CD4-positive, alpha-beta T cell treated with Interleukin-15 for 1 hour (primary cell): ENCODE measurements at regions not wholly inside any gene's neighbourhood (a gene's known extent, or its start where the extent isn't known, plus 50 kb on each side); places are given as distances from the start of the nearest gene placed in this dataset.
A peak's percentile ranks its signal among the peaks of the same experiment; 100 is the strongest.
"Not testable (repeated sequence)": the region's sequence is repeated elsewhere in the genome, so short reads cannot be mapped to it uniquely, and the experiment has no call there.

ENCODE experiments used
- DNase-seq: peaks from one replicate; pipeline ENCODE4 v3.0.0-alpha.2; 2020

- DNase-seq, result no peak
These were observed 586.0 kb downstream of the EBF1 start for GRCh38 chr5:158513490-158514318.

- DNase-seq, result peak; percentile 35
These were observed 588.3 kb downstream of the EBF1 start for GRCh38 chr5:158511454-158511853.

GRCh38 chr5:158510479-158510878 is 589.2 kb downstream of the EBF1 start:
- no peak for DNase-seq

GRCh38 chr5:158506648-158507047 is 593.1 kb downstream of the EBF1 start:
- no peak for DNase-seq

GRCh38 chr5:158502686-158503085 is 597.0 kb downstream of the EBF1 start:
- peak; percentile 24 for DNase-seq

- no peak for DNase-seq
These were observed 599.8 kb downstream of the EBF1 start for GRCh38 chr5:158499892-158500418.

- DNase-seq, result no peak
These were observed 600.4 kb downstream of the EBF1 start for GRCh38 chr5:158499075-158499891.

GRCh38 chr5:158496624-158497023 is 603.1 kb downstream of the EBF1 start:
- DNase-seq, result no peak

- no peak for DNase-seq
These were observed 605.2 kb downstream of the EBF1 start for GRCh38 chr5:158494541-158494940.

GRCh38 chr5:158494044-158494443 is 605.7 kb downstream of the EBF1 start:
- not testable (repeated sequence) for DNase-seq

GRCh38 chr5:158492841-158493242 is 606.9 kb downstream of the EBF1 start:
- no peak for DNase-seq

- no peak for DNase-seq
These were observed 607.6 kb downstream of the EBF1 start for GRCh38 chr5:158492136-158492535.

- no peak for DNase-seq
These were observed 612.1 kb downstream of the EBF1 start for GRCh38 chr5:158487664-158488063.

GRCh38 chr5:158487156-158487555 is 612.6 kb downstream of the EBF1 start:
- no peak for DNase-seq

- no peak for DNase-seq
These were observed 613.1 kb downstream of the EBF1 start for GRCh38 chr5:158486566-158486965.

GRCh38 chr5:158485604-158486081 is 614.1 kb downstream of the EBF1 start:
- DNase-seq, result no peak

GRCh38 chr5:158485047-158485446 is 614.7 kb downstream of the EBF1 start:
- DNase-seq, result no peak

GRCh38 chr5:158484150-158484549 is 615.6 kb downstream of the EBF1 start:
- no peak for DNase-seq

GRCh38 chr5:158483281-158483860 is 616.3 kb downstream of the EBF1 start:
- DNase-seq, result no peak

GRCh38 chr5:158482125-158482524 is 617.6 kb downstream of the EBF1 start:
- DNase-seq, result no peak

GRCh38 chr5:158478139-158478538 is 619.2 kb upstream of the CLINT1 start:
- DNase-seq, result no peak

- no peak for DNase-seq
These were observed 618.3 kb upstream of the CLINT1 start for GRCh38 chr5:158477214-158477613.

- DNase-seq, result no peak
These were observed 614.2 kb upstream of the CLINT1 start for GRCh38 chr5:158473016-158473635.
